GM12891 (cell line): ENCODE measurements at regions not wholly inside any gene's neighbourhood (a gene's known extent, or its start where the extent isn't known, plus 50 kb on each side); places are given as distances from the start of the nearest gene placed in this dataset.

Experiments
- POLR2A ChIP-seq: IDR thresholded peaks from 2 replicates; pipeline ENCODE4 v1.6.1; 2011; ENCODE audit warnings: low read depth, low read length, control low read depth
- POLR2AphosphoS5 ChIP-seq: IDR thresholded peaks from 2 replicates; pipeline ENCODE4 v1.6.1; 2011; ENCODE audit warnings: low read depth, low read length, control low read depth

GRCh38 chr13:107836685-107837084 lies 378.7 kb downstream of the LIG4 start:
- no peak for TF ChIP-seq POLR2A
- TF ChIP-seq POLR2AphosphoS5, result no peak
